ENCODE measurements at regions not wholly inside any gene's neighbourhood (a gene's known extent, or its start where the extent isn't known, plus 50 kb on each side); places are given as distances from the start of the nearest gene placed in this dataset.

DNA sequence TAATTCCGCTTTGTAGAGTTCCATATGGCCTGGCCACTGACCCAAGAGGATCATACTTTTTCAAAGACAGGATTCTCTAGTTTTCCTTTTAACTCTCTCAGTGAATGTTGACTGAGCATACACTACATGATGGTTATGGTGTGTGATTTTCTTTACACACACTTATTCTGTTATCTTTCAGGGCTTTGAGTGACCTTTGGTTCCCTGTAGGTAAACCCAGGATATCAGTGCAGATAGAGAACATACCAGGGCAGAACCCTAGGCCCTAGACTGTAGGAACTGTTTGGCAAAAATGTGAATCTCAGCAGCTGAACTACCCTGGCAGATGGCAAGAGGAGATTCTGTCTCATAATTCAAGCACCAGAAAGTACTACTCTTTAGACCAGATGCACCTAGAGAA lies 159.6 kb downstream of the KCNA5 start:
- no peaks in the 10 kb centered on the region for H4K20me1 ChIP-seq (ENCODE audit: insufficient read depth, low read length)
- intact Hi-C loops (cut with micrococcal nuclease): no loop called here
- no peaks in the 10 kb centered on the region for H3K36me3 Mint-ChIP-seq

DNA sequence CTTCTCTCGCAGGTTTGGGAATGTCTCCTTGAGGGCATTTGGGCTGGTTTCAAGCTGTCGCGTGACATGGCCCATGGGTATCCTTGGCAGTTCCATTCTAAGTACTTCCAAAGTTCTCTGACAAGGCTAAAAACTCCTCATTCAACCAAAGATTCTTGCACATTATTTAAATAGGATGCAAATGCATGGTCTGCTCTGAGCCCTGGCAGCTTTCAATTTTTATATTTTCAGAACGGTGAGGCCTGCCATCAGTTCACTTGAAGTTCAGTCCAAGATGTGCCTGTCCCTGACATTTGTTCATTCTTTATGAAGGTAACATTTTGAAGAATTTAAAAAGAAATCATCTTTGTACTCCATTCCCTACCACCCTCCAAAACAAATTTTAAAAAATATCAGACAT lies 160.0 kb downstream of the KCNA5 start:
- H3K79me2 ChIP-seq (ENCODE audit: insufficient read depth, low read length): no peaks in the 10 kb centered on the region
- H3K4me3 Mint-ChIP-seq: no peak overlapping the region
- no peak overlapping the region for H3K4me3 ChIP-seq (replicated peaks in 1 of 3; ENCODE audit: low read depth in 2 of 3, low read length in 3 of 3)
- H3K4me1 ChIP-seq (ENCODE audit: control insufficient read depth in 1 of 2, insufficient read depth in 2 of 2, low read length in 2 of 2): no peaks in the 10 kb centered on the region
- H3K27me3 ChIP-seq (ENCODE audit: control insufficient read depth in 2 of 2, insufficient read depth in 2 of 2, low read length in 2 of 2): no peaks in the 10 kb centered on the region
- no peak overlapping the region for H3K4me2 ChIP-seq (replicated peaks; ENCODE audit: extremely low read depth, low read length, poor library complexity, severe bottlenecking)
- no peaks in the 10 kb centered on the region for H4K20me1 ChIP-seq (ENCODE audit: insufficient read depth, low read length)
- H2AFZ ChIP-seq (ENCODE audit: insufficient read depth, low read depth, low read length, poor library complexity, severe bottlenecking): no peak overlapping the region
- no peak overlapping the region for H3K27ac Mint-ChIP-seq
- 100% methylated on average over 2 of the region's 4 CpGs for WGBS (ENCODE audit: insufficient coverage)
- TF ChIP-seq, protein P1, sequence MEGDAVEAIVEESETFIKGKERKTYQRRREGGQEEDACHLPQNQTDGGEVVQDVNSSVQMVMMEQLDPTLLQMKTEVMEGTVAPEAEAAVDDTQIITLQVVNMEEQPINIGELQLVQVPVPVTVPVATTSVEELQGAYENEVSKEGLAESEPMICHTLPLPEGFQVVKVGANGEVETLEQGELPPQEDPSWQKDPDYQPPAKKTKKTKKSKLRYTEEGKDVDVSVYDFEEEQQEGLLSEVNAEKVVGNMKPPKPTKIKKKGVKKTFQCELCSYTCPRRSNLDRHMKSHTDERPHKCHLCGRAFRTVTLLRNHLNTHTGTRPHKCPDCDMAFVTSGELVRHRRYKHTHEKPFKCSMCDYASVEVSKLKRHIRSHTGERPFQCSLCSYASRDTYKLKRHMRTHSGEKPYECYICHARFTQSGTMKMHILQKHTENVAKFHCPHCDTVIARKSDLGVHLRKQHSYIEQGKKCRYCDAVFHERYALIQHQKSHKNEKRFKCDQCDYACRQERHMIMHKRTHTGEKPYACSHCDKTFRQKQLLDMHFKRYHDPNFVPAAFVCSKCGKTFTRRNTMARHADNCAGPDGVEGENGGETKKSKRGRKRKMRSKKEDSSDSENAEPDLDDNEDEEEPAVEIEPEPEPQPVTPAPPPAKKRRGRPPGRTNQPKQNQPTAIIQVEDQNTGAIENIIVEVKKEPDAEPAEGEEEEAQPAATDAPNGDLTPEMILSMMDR (IDR thresholded peaks at IDR 0.05): no peak
- H3K9me3 Mint-ChIP-seq: no peaks in the 10 kb centered on the region
- no peak for DNase-seq
- H3K27ac ChIP-seq (ENCODE audit: low read depth in 1 of 2, low read length in 2 of 2): no peak overlapping the region
- H3K27me3 Mint-ChIP-seq (ENCODE audit: low read depth in 3 of 3): peaks cover 3 to 7% (median 6%) of the 10 kb centered on the region in 3 donors
- no peaks in the 10 kb centered on the region for H3K4me1 Mint-ChIP-seq
- H3K9ac ChIP-seq (ENCODE audit: insufficient read depth, low read length, poor library complexity, severe bottlenecking): no peak overlapping the region
- no peaks in the 10 kb centered on the region for H3K9me3 ChIP-seq (replicated peaks in 1 of 2; ENCODE audit: control insufficient read depth in 1 of 2, insufficient read depth in 1 of 2, low read length in 2 of 2)
- H3K36me3 ChIP-seq (replicated peaks in 1 of 2; ENCODE audit: control insufficient read depth in 1 of 2, insufficient read depth in 2 of 2, low read length in 2 of 2): no peaks in the 10 kb centered on the region
- no peaks in the 10 kb centered on the region for H3K36me3 Mint-ChIP-seq
- intact Hi-C loops (cut with micrococcal nuclease): no loop called here

More for the DNA sequence above, 159.6 kb downstream of the KCNA5 start:
- H3K36me3 ChIP-seq (replicated peaks in 1 of 2; ENCODE audit: control insufficient read depth in 1 of 2, insufficient read depth in 2 of 2, low read length in 2 of 2): no peaks in the 10 kb centered on the region
- no peak overlapping the region for H3K4me2 ChIP-seq (replicated peaks; ENCODE audit: extremely low read depth, low read length, poor library complexity, severe bottlenecking)
- H3K4me3 ChIP-seq (replicated peaks in 1 of 3; ENCODE audit: low read depth in 2 of 3, low read length in 3 of 3): no peak overlapping the region
- Mint-ChIP-seq H3K4me1 (no peaks in the 10 kb centered on the region), H3K9me3 (no peaks in the 10 kb centered on the region), H3K27me3 (ENCODE audit: low read depth in 3 of 3) (peaks cover 3 to 7% (median 7%) of the 10 kb centered on the region in 3 donors), H3K27ac (no peak overlapping the region), H3K4me3 (no peak overlapping the region)
- DNase-seq: no peak
- TF ChIP-seq, protein P1 (IDR thresholded peaks at IDR 0.05): no peak
- WGBS (ENCODE audit: insufficient coverage): no CpG with 5 or more reads among the region's 1 CpG
- H3K27me3 ChIP-seq (ENCODE audit: control insufficient read depth in 2 of 2, insufficient read depth in 2 of 2, low read length in 2 of 2): no peaks in the 10 kb centered on the region
- H3K9ac ChIP-seq (ENCODE audit: insufficient read depth, low read length, poor library complexity, severe bottlenecking): no peak overlapping the region
- no peaks in the 10 kb centered on the region for H3K79me2 ChIP-seq (ENCODE audit: insufficient read depth, low read length)
- no peak overlapping the region for H3K27ac ChIP-seq (ENCODE audit: low read depth in 1 of 2, low read length in 2 of 2)
- no peak overlapping the region for H2AFZ ChIP-seq (ENCODE audit: insufficient read depth, low read depth, low read length, poor library complexity, severe bottlenecking)
- H3K4me1 ChIP-seq (ENCODE audit: control insufficient read depth in 1 of 2, insufficient read depth in 2 of 2, low read length in 2 of 2): no peaks in the 10 kb centered on the region
- H3K9me3 ChIP-seq (replicated peaks in 1 of 2; ENCODE audit: control insufficient read depth in 1 of 2, insufficient read depth in 1 of 2, low read length in 2 of 2): no peaks in the 10 kb centered on the region
